ENCODE measurements at regions not wholly inside any gene's neighbourhood (a gene's known extent, or its start where the extent isn't known, plus 50 kb on each side); places are given as distances from the start of the nearest gene placed in this dataset.
A peak's percentile ranks its signal among the peaks of the same experiment; 100 is the strongest.

DNA sequence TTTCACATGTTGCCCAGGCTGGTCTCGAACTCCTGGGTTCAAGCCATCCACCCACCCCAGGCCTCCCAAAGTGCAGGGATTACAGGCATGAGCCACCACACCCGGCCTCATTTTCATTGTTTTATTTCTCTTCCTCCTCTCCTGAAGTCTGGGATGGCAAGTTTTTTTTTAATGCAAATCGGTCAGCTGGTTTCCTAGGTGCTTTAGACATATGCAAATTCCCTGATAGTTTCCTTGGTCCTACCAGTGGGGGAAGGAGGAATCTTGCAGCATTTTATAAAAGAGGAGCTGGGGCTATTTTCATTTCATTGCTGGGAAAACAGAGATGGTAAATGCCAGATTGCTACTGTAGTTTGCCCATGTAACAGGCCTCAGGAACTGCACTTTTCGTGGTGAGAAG lies 179.4 kb downstream of the ACTL7B start:
- DNase-seq (ENCODE audit: low spot score): no peak

DNA sequence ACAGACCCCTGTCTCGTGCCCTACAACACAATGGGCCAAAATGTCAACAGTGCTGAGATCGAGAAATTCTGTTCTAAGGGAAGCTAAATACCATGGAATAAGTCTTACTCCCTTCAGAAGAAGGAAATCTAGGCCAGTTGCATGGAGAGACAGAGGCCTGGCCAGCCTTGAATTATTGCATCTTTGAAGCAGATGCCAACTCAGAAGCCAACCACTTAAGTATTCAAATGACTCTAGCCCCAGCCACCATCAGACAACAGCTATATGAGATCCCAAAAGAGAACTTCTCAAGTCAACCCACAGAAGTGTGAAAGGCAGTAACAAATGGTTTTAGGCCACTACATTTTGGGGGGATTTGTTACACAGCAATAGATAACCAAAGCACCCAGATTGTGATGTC lies 180.1 kb downstream of the ACTL7B start:
- DNase-seq (ENCODE audit: low spot score): no peak

DNA sequence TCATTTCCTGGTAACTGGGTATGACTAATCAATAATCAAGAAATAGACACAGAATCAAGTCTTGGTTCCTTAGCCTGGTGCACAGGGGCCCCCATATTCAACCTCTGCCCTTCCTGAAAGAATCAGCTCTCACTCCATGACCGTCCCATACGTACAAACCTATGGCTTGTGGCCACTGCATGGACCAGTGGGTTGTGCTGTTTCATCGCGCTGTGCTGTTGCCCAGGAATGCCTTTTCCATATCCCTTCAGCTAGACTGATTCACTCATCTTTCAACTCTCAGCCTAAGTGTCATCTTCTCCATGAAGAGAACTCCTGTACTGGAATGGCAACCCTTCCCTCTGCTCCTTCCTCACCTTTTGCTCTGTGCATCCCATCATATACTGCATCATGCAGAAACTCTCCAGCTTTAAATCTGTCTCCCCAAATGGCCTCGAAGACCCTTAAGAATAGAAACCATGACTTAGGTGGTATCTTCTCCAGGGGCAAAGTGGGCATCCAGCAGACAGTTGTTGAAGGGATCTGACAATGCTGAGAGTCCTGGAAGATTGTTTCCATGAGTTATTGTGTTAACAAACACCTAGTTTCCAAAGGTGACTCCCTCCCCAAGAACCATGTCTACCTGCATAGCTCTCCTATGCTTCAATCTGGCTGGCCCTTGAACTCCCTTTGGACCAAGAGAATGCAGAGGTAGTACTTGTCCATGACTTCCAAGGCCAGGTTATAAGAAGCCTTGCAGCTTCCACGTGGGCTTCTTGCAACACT lies 180.8 kb downstream of the ACTL7B start:
- no peak for DNase-seq (ENCODE audit: low spot score)

DNA sequence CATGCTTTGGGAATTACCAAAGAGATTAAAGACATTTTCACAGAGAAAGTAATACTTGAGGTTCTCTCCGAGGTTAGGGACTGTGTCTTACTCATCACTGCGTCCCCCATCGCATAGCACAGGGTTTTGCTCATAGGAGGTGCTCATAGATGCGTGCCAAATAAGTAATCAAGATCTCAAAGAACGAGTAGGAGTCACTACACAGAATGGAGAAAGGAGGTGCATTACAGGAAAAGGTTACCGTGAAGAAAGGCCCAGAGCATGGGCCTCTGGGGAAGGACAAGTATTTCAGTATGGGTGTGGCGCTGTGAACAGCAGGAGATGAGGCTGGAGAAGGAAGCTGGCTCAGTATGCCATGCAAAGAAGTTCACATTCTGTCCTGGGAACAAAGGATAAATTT lies 182.4 kb downstream of the ACTL7B start:
- DNase-seq (ENCODE audit: low spot score): peak; percentile 69

DNA sequence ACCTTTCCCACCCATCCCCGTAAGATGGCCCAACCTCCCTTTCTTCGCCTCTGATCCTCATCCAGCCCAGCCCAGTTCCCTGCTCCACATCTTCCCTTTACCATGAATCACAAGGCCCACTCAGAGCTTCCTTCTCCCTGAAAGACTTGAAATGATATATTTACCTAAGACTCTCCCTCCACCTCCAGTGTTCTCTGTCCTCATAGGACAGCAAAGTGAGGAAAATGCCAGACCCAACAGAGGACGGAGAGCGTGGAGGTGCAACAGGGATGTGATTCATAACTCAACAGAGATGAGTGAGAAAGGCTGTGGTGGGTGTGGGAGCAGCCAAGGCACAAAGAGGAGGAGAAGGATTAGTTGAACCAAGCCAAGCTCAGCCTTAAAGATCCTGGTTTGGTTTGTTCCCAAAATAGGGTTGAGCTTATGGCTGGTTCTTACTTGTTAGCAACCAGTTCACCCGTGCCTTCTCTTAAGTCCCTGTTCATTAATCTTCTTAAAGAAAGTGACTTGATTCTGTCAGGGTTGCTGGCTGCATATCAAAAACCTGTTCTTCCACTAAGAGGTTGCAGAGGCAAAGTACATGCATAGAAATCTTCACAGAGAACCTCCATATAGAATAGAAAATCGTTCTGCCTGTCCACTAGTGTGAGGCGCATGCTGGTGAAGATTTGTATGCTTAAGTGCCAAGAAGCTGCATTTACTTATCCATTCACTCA lies 183.2 kb downstream of the ACTL7B start:
- no peak for DNase-seq (ENCODE audit: low spot score)

DNA sequence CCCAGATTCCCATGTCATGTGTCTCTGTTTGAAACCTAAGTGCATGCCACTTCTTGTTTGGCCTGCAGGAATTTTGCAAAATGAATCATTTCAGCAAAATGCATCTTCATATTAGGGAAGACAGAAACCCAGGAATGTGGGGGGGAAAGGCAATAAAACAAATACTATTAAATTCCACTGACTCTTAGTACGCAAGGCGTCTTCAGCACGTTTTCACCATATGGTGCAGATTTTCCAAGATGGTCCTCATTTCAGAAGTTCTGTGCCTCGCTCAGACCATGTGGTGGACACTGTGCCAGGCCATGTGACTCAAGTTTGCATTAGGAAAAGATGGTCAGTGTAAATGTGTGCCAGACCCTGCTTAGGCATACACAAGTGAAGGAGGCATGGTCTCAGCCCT lies 184.0 kb downstream of the ACTL7B start:
- peak; percentile 83 for DNase-seq (ENCODE audit: low spot score)

DNA sequence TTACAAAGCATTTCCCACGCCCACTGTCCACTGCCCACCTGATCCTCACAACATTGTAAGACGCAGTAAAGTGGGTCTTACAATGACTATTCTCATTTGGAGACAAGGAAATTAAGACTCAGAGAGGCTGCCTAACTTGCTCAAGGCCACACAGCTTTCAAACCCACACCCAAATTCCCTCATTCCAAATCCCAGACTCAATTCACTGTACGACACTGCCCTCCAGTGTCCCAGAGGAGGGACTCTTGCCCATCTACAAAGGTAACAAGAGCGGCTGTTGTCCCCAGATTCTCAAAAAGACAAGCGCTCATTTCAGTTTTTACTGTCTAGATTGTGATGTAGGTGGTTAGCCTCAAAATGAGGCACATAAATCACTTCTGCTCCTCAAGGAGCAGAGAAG lies 184.6 kb downstream of the ACTL7B start:
- DNase-seq (ENCODE audit: low spot score): peak; percentile 45

DNA sequence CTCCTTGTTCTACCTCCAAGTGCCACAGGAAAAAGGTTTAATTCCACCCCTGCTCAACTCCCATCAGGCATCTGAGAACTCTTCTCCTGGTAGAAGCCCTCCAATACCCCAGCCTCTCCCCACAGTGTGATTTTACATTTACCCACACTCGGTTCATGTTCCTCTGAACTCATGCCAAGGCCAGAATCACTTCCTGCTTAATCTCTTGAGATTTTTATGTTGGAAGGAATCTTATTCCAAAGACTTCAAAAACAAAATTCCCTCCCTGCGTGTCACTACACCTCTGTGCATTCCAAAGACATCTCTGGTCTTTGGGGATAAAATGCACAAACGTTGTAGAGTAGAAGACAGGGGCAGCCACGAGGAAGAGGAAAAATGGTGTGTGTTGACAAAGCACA lies 186.8 kb downstream of the ACTL7B start:
- DNase-seq (ENCODE audit: low spot score): no peak

DNA sequence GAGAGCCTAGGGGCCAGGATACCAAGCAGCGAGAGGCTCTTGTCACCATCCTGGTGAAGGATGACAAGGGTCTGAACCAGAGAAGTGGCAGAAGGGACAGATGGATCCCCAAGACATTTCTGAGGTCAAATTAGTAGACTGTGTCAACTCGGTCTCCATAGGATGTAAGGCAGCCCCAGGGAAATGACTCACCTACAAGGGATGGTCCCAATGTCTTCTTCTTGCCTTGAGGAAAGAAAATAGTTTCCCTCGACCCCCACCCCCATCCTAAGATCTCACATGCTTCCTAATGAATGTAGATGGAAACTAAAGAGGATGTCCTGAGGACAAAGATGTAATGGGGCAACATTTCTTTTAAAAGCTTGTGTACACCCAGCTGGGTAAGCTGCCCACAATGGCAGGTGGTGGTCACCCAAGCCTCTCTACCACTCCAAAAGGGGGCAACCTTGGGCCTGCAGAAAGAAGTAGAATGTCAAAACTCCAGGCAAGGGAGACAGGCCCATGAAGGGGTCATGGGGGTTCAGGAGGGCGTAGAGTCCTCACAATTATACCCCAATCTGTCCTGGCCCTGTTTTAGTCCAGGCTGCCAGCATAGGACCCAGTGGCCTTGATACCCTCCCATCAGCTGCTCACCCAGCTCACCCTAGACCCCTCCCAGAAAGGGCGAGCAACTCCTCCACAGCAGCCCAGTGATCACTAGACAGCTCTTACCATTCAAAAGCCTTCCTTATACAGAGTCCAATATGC lies 187.4 kb downstream of the ACTL7B start:
- DNase-seq (ENCODE audit: low spot score): no peak

DNA sequence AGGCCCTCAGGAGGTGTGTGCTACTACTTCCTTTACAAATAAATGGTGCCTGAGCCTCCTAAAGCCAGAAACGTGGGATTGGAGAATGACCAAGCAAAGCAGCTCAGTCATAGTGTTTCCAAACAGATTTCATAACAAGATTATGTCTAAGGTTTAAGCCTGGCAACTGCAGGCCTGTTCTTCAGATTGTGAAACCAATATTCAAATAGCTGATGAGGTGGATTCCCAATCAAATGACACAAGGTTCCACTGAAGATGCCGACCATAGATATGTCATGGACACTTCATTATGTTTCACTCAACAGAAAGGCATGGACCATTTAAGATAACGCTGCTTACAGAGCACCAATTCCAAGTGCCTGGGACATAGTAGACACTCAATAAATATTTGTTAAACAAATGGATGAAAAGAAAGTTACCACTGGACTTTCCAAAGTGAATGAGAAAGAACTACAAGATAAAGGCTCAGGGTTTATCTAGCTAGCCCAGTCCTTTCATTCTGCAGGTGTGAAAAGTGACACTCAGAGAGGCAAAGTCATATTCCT lies 189.5 kb downstream of the ACTL7B start:
- peak; percentile 67 for DNase-seq (ENCODE audit: low spot score)

DNA sequence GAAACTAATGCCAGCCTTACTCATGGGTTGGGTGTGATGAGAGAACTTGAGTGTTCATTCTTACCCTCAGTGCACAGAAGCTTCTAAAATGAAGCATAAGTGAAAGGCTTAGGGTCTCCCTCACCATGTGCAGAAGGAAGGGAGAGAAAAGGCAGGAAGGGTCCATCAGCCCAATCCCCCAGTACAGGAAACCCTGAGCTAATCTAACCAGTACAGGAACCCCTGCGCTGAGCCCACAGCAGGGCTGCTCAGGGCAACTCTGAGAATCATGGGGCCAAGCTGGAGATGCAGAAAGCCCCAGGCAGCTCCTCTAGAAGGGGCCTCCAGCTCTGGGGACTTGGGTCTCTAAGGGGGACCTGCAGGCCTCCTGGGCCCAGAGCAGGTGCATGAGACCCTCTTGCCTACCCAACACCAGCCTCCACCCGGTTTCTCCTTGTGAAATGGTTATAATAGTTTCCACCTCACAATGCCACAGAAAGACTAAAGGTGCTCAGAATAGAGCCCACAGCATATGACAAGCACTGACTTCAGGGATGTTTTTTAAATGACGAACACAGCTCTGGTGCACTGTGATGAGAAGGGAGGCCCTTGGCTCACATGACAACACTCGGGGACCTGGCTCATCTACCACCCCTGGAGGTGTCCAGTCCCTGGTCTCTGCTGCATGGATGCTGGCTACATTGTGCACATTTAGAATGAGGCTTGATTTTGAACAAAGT lies 190.1 kb downstream of the ACTL7B start:
- no peak for DNase-seq (ENCODE audit: low spot score)

DNA sequence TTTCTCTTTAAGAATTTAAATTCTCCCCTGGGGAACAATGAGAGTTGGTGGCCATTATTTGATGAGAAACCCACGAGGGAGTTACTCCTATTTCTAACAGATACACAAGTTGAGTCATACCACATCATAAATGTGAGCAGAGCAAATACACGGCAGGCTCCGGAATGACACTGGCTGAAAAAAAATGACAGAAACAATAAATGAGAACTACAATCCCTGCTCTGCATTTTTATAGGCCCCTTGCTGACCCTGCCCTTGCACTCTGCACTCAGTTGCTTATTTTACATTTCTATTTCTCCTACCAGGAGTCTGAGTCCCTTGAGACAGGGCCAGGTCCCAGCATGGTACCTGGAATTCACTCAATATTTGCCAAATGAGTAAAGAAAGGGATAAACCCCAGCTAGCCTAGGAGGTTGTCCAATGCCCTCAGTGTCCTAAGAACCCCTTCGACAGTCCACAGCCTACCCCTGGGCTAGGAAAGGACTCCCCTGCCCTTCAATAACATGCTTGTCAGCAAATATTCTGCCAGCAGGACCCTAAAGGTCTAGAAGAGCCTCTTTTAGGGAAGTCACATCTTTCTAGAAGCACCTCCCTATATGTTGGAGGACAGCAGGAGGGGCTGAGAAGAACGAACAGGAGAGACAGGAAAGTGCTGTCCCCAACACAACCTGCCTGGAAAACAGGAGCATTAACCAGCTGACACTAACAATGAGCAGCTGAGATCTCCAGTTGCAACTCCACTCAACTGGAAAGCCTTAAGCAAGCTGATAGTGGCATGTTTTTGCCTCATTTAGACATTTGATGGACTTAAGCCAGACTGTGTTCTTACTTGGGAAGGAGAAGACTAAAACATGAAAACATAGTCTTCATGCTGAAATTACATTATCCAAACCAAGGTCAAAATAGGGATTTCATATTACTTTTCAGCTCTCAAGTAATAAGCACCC lies 191.2 kb downstream of the ACTL7B start:
- no peak for DNase-seq (ENCODE audit: low spot score)

DNA sequence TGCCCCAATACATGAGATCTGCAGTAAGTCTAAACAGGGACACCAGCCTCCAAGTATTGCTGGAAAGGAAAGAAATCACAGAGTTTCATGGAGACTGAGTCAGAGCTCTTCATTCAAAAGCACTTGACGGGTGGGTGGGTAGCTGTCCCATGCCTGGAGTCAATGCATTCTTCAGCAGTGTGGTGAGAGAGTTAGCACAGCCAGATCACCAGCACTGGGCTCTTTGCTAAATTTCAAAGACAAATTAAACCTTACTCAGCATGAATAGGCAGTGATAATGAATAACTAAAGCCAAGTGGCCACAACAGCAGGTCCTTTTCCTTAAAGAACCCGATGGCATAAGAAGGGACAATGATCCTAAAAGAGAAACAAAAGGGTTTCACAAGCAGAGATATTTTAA lies 192.4 kb downstream of the ACTL7B start:
- DNase-seq (ENCODE audit: low spot score): peak; percentile 39

DNA sequence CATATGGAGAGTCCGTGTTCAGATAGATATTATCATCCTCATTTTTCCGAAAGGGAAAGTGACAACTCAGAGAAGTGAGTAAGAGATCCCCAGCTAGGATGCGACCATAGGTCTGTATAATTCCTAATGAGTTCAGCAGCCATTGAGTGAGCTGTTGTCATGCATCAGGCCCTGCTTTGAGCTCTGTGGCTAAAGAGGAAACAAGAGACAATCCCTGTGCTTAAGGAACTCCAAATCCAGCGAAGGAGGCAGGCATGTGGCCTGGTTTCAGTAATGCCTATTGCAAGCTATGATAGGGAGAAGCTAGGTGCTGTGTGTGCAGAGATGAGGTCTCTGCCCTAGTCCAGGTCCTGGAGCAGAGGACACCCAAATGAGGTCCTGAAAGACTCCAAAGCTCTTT lies 192.8 kb downstream of the ACTL7B start:
- DNase-seq (ENCODE audit: low spot score): no peak

DNA sequence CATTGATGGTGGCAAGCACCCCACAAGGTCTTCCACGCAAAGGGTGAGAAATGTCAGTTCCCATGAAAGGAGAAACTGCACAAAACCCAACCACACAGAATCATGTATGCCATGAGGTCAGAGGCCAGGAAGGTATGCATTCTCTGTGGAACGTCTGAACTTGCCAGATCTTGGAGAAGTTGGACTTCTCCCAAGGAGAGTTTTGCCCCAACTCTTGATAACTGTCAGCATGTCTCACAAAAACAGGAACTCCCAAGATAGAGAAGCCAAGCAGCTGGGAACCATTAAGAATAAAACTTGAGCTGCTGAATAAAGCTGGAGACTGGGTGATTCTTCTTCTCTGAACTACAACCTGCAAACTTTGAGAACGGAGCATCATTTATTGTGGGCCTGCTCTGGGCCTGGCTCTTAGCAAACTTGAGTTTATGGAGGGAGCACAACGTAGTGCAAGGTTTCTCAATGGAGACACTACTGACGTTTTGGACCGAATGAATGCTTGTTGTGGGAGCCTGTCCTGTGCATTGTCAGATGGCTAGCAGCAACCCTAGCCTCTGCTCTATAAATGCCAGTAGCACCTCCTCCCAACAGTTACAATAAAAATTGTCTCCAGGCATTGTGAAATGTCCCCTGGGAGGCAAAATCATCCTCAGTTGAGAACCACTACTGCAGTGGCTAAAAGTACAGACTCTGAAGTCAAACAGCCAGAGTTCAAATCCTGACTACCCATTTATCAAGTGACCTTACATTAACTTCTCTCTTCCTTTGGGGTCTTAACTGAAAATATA lies 193.5 kb downstream of the ACTL7B start:
- no peak for DNase-seq (ENCODE audit: low spot score)

DNA sequence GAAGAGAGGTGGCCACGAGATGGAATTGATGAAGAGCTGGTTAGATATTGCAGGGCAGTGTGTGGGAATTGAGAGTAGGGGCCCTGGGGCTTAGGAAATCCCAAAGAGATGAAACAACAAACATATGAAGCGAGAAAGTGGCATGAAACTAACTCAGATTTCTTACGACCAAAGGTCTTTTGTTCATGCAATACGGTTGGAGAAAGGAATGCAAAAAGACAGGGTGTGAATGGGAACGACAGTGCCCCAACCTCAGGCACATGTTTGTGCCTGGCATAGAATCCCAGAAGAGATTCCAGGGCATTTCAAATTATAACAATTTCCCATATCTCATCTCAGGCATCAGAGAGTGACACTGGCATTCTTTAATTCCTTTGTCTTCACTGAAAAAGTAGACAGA lies 199.2 kb downstream of the ACTL7B start:
- DNase-seq (ENCODE audit: low spot score): no peak

DNA sequence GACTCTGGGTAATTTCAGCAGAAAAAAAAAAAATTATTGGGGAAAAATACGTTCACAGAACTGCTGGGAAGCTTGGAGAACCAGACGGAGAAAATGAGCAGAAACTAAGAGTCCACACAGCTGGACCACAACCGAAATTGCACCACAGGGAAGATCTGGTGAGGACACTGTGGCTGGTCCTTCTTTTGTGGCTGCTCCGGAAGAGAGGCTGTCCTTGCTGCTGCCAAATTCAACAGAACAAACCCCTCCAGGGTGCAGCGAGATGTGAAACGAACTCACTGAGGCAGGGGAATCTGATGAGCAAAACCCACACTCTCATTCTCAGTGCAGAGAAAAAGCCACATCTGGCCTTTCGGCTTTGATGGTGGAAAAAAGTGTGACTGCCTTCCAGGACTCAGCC lies 200.0 kb downstream of the ACTL7B start:
- DNase-seq (ENCODE audit: low spot score): no peak

DNA sequence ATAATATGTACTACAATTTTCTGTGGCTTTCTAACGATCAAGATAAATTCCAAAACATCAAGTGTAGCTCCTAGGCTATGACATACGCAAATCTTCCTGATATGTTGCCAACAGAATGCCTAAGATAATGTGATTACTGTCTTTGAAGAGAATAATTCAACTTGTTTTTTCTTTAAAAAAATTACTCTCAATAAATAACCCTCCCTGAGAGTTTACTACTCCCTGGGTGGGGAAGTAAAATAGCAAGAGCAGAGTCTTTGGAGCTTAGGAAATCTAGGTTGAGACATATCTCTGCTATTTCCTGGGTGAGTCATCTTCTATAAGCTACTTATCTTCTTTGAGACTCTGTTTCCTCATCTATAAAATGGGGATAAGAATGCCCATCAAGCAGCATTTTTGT lies 201.2 kb downstream of the ACTL7B start:
- DNase-seq (ENCODE audit: low spot score): no peak

DNA sequence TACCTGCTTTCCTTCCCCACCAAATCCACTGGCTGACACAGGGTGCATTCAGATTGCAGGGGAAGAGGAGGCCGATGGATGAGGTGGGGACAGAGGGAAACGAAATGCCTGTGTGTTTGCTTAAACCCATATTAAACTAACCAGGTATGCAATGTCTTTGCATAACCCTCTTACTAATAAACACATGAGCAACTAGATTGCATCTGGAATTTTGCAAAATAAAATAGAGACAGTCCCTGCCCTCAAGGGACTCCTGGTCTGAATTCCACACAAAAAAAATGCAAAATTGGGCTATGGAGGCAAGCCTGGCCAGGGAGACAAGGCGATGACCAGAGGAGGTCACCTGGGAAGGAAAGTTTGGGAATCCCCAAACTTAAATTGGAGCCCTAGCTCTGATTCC lies 202.9 kb downstream of the ACTL7B start:
- no peak for DNase-seq (ENCODE audit: low spot score)

DNA sequence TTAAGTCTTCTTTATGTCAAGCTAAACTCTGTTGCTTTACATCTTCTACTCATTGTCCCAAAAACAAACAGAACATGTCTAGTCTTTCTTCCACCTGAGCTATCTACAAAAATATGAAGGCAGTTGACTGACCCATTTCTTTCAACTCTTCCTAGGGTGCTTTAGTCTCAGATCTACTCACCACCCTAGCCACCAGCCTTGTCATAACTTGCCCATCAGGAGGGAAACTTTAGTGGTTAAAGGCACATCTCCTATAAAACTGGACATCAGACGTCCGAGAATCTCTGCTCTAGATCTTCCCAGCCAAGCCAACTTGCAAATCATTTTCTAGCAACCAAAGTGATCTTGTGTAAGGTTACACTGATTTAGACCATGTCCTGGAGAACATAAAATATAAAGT lies 205.0 kb downstream of the ACTL7B start:
- no peak for DNase-seq (ENCODE audit: low spot score)
